ENCODE measurements at regions not wholly inside any gene's neighbourhood (a gene's known extent, or its start where the extent isn't known, plus 50 kb on each side); places are given as distances from the start of the nearest gene placed in this dataset.

GRCh38 chr10:56596257-56596656, 235.2 kb upstream of the ZWINT start:
- ATAC-seq (ENCODE audit: low read depth) (no peak), DNase-seq (no peak)
- no peaks in the 10 kb centered on the region for H4K20me1 ChIP-seq (ENCODE audit: control insufficient read depth, insufficient read depth, low read length, poor library complexity, severe bottlenecking)
- H3K4me1 ChIP-seq (ENCODE audit: control insufficient read depth in 2 of 2, insufficient read depth in 2 of 2, low read length in 2 of 2), result no peaks in the 10 kb centered on the region
- no peaks in the 10 kb centered on the region for H3K27me3 ChIP-seq (replicated peaks in 1 of 4; ENCODE audit: control extremely low read depth in 1 of 4, control insufficient read depth in 3 of 4, insufficient read depth in 4 of 4, low read length in 3 of 4)
- no peak overlapping the region for H3K4me2 ChIP-seq (replicated peaks; ENCODE audit: low read depth, low read length, poor library complexity, severe bottlenecking)
- Mint-ChIP-seq H3K4me3 (no peak overlapping the region), H3K27ac (no peak overlapping the region), H3K9me3 (ENCODE audit: insufficient read depth) (no peaks in the 10 kb centered on the region), H3K4me1 (no peaks in the 10 kb centered on the region), H3K27me3 (no peaks in the 10 kb centered on the region)
- ChIA-PET CTCF (no interaction called here), POLR2A (no interaction called here)
- WGBS (ENCODE audit: insufficient coverage), result no CpG with 5 or more reads among the region's 4 CpGs
- no peak overlapping the region for H3K27ac ChIP-seq (ENCODE audit: low read length in 2 of 2)
- no peaks in the 10 kb centered on the region for H3K36me3 ChIP-seq (replicated peaks in 1 of 2; ENCODE audit: control extremely low read depth in 1 of 2, control insufficient read depth in 1 of 2, extremely low read depth in 1 of 2, insufficient read depth in 2 of 2, low read length in 1 of 2)
- no peaks in the 10 kb centered on the region for H3K9me3 ChIP-seq (ENCODE audit: control extremely low read depth in 1 of 3, control insufficient read depth in 2 of 3, insufficient read depth in 1 of 3, low read length in 2 of 3)
- no peak overlapping the region for H2AFZ ChIP-seq (ENCODE audit: insufficient read depth, low read depth, low read length, poor library complexity, severe bottlenecking)
- intact Hi-C loops (cut with micrococcal nuclease), result no loop called here
- TF ChIP-seq CTCF (IDR thresholded peaks at IDR 0.05), result no peak
- H3K4me3 ChIP-seq (ENCODE audit: control extremely low read depth in 1 of 5, extremely low read depth in 1 of 5, insufficient read depth in 1 of 5, low read depth in 2 of 5, low read length in 4 of 5), result no peak overlapping the region
- no peak overlapping the region for H3K9ac ChIP-seq (ENCODE audit: low read length)
- no peaks in the 10 kb centered on the region for H3K79me2 ChIP-seq (ENCODE audit: control insufficient read depth, insufficient read depth, low read length)

- Histone ChIP-seq H2AFZ (ENCODE audit: insufficient read depth, low read depth, low read length, poor library complexity, severe bottlenecking) (no peak overlapping the region), H3K79me2 (ENCODE audit: control insufficient read depth, insufficient read depth, low read length) (no peaks in the 10 kb centered on the region), H3K27ac (ENCODE audit: low read length in 2 of 2) (no peak overlapping the region), H3K4me1 (ENCODE audit: control insufficient read depth in 2 of 2, insufficient read depth in 2 of 2, low read length in 2 of 2) (no peaks in the 10 kb centered on the region), H3K4me3 (ENCODE audit: control extremely low read depth in 1 of 5, extremely low read depth in 1 of 5, insufficient read depth in 1 of 5, low read depth in 2 of 5, low read length in 4 of 5) (no peak overlapping the region), H3K9ac (ENCODE audit: low read length) (no peak overlapping the region), H3K27me3 (replicated peaks in 1 of 4; ENCODE audit: control extremely low read depth in 1 of 4, control insufficient read depth in 3 of 4, insufficient read depth in 4 of 4, low read length in 3 of 4) (no peaks in the 10 kb centered on the region), H4K20me1 (ENCODE audit: control insufficient read depth, insufficient read depth, low read length, poor library complexity, severe bottlenecking) (no peaks in the 10 kb centered on the region), H3K36me3 (replicated peaks in 1 of 2; ENCODE audit: control extremely low read depth in 1 of 2, control insufficient read depth in 1 of 2, extremely low read depth in 1 of 2, insufficient read depth in 2 of 2, low read length in 1 of 2) (no peaks in the 10 kb centered on the region), H3K4me2 (replicated peaks; ENCODE audit: low read depth, low read length, poor library complexity, severe bottlenecking) (no peak overlapping the region), H3K9me3 (ENCODE audit: control extremely low read depth in 1 of 3, control insufficient read depth in 2 of 3, insufficient read depth in 1 of 3, low read length in 2 of 3) (no peaks in the 10 kb centered on the region)
- POLR2A ChIA-PET, result no interaction called here
- DNase-seq (no peak), ATAC-seq (ENCODE audit: low read depth) (no peak)
- CTCF ChIA-PET, result no interaction called here
- no peak overlapping the region for H3K4me3 Mint-ChIP-seq
- H3K4me1 Mint-ChIP-seq, result no peaks in the 10 kb centered on the region
- TF ChIP-seq CTCF (IDR thresholded peaks at IDR 0.05), result no peak
- TF ChIP-seq EZH2 (IDR thresholded peaks at IDR 0.05; ENCODE audit: borderline replicate concordance, insufficient read depth, low read depth, low read length, poor library complexity, severe bottlenecking), result no peak
- WGBS (ENCODE audit: insufficient coverage), result no CpG with 5 or more reads among the region's 1 CpG
- H3K27ac Mint-ChIP-seq, result no peak overlapping the region
- H3K27me3 Mint-ChIP-seq, result no peaks in the 10 kb centered on the region
- intact Hi-C loops (cut with micrococcal nuclease), result no loop called here
- H3K9me3 Mint-ChIP-seq (ENCODE audit: insufficient read depth), result no peaks in the 10 kb centered on the region
These were observed 232.1 kb upstream of the ZWINT start for GRCh38 chr10:56593120-56593519.
